HepG2 (cell line): ENCODE measurements at regions not wholly inside any gene's neighbourhood (a gene's known extent, or its start where the extent isn't known, plus 50 kb on each side); places are given as distances from the start of the nearest gene placed in this dataset.

Experiments
- ATAC-seq: fragments of 200-7000 bp; cut with Tn5 transposase; 3 replicates; pipeline ENCODE4 v1.9.1; 2020; ENCODE audit warnings: mild to moderate bottlenecking, moderate library complexity
- BruUV-seq: library from RNA; stranded (reverse); fragments of 400-500 nt; replicated peaks from 2 replicates; lab custom pipeline; 2021; lab: Mats Ljungman, UMichigan
- CTCF ChIA-PET: fragments of 300-600 bp; formaldehyde crosslinking; extraction: SDS; loops from one replicate; lab custom pipeline; 2021; ENCODE audit warnings: low total read pairs, inconsistent platforms, low intra/inter-chr PET ratio; lab: Yijun Ruan, JAX
- POLR2A ChIA-PET: fragments of 350-600 bp; sonication (Branson Sonifier 250); formaldehyde crosslinking; loops from one replicate; lab custom pipeline; 2020; ENCODE audit warnings: antibody characterized with exemption, inconsistent platforms; lab: Yijun Ruan, JAX
- DNase-seq: peaks from one replicate; pipeline ENCODE4 v3.0.0-alpha.2; 2015; ENCODE audit warnings: low spot score
- FAIRE-seq: peaks from 3 replicates; lab custom pipeline; 2011; peaks lifted over from hg19 to GRCh38; lab: Jason Lieb, UNC
- H2AFZ ChIP-seq: one replicate; pipeline ENCODE4 v1.6.1; 2011; ENCODE audit warnings: low read length, inconsistent platforms
- H3K27ac ChIP-seq: fragments of 300-600 bp; 3 replicates; pipeline ENCODE4 v1.8.0; 2011; ENCODE audit warnings: mixed run types, mild to moderate bottlenecking, mixed read lengths, low read length, inconsistent platforms; ENCODE audit not compliant: insufficient read depth; ENCODE audit errors: extremely low read length
- H3K27me3 ChIP-seq, 2 experiments: fragments of 200-600 bp in 1 of 2; 2 replicates in 1 of 2; 3 replicates in 1 of 2; pipeline versions ENCODE4 v1.6.0 to v1.8.0; 2011; ENCODE audit warnings: low read length in 2 of 2, mild to moderate bottlenecking in 2 of 2, moderate library complexity in 2 of 2, inconsistent platforms in 1 of 2; ENCODE audit not compliant: insufficient read depth in 2 of 2, control insufficient read depth in 1 of 2
- H3K36me3 ChIP-seq, 2 experiments: fragments of 200-600 bp in 1 of 2; replicated peaks in 1 of 2; 2 replicates in 1 of 2; 3 replicates in 1 of 2; pipeline versions ENCODE4 v1.5.1 to v1.8.0; 2011; ENCODE audit warnings: low read length in 2 of 2, inconsistent platforms in 1 of 2; ENCODE audit not compliant: insufficient read depth in 2 of 2, control insufficient read depth in 1 of 2
- H3K4me1 ChIP-seq: 2 replicates; pipeline ENCODE4 v1.5.1; 2012; ENCODE audit warnings: low read length, inconsistent platforms; ENCODE audit not compliant: insufficient read depth
- H3K4me2 ChIP-seq: 2 replicates; pipeline ENCODE4 v1.6.0; 2011; ENCODE audit warnings: low read depth, low read length, inconsistent platforms
- H3K4me3 ChIP-seq, 3 experiments: fragments of 200-600 bp in 1 of 3; sonication (generic), shearing (Covaris generic) in 1 of 3; replicated peaks in 1 of 3; 2 replicates each; pipeline ENCODE4 v1.5.1; 2011 to 2016; ENCODE audit warnings: low read length in 3 of 3, inconsistent platforms in 2 of 3, low read depth in 2 of 3, mild to moderate bottlenecking in 2 of 3, control low read depth in 1 of 3, mixed read lengths in 1 of 3; ENCODE audit not compliant: insufficient read depth in 1 of 3
- H3K79me2 ChIP-seq: one replicate; pipeline ENCODE4 v1.6.1; 2011; ENCODE audit warnings: low read length, inconsistent platforms; ENCODE audit not compliant: insufficient read depth
- H3K9ac ChIP-seq: 2 replicates; pipeline ENCODE4 v1.6.0; 2011; ENCODE audit warnings: mild to moderate bottlenecking, low read depth, low read length, inconsistent platforms; ENCODE audit not compliant: insufficient read depth
- H3K9me3 ChIP-seq: 2 replicates; pipeline ENCODE4 v1.5.1; 2012; ENCODE audit warnings: mild to moderate bottlenecking, low read length
- H4K20me1 ChIP-seq: 2 replicates; pipeline ENCODE4 v1.6.0; 2011; ENCODE audit warnings: inconsistent platforms, mild to moderate bottlenecking, low read length, moderate library complexity; ENCODE audit not compliant: insufficient read depth
- ATAD3A ChIP-seq: sonication (generic); formaldehyde crosslinking; IDR thresholded peaks from 2 replicates; pipeline ENCODE4 v1.4.0; 2020; ENCODE audit warnings: missing genetic modification reagents
- CEBPG ChIP-seq: IDR thresholded peaks from 2 replicates; pipeline ENCODE4 v1.6.1; 2016
- KLF6 ChIP-seq: IDR thresholded peaks from 2 replicates; pipeline ENCODE4 v1.8.0; 2016; ENCODE audit warnings: missing biosample characterization, missing genetic modification reagents
- MAF1 ChIP-seq: sonication (generic); formaldehyde crosslinking; IDR thresholded peaks from 2 replicates; pipeline ENCODE4 v1.5.0; 2020; ENCODE audit warnings: missing genetic modification reagents, borderline replicate concordance
- MED1 ChIP-seq: sonication (generic); formaldehyde crosslinking; IDR thresholded peaks from 2 replicates; pipeline ENCODE4 v1.4.0; 2020; ENCODE audit warnings: missing genetic modification reagents
- NFKB2 ChIP-seq: sonication (generic); formaldehyde crosslinking; IDR thresholded peaks from 2 replicates; pipeline ENCODE4 v1.4.0; 2020; ENCODE audit warnings: missing genetic modification reagents, borderline replicate concordance
- PHB2 ChIP-seq: fragments of 450-650 bp; IDR thresholded peaks from 2 replicates; pipeline ENCODE4 v1.6.1; 2018; ENCODE audit not compliant: partially characterized antibody
- RFX3 ChIP-seq: IDR thresholded peaks from 2 replicates; pipeline ENCODE4 v1.6.1; 2016; ENCODE audit warnings: missing biosample characterization, missing genetic modification reagents
- RFX5 ChIP-seq: IDR thresholded peaks from 2 replicates; pipeline ENCODE4 v1.6.1; 2011; ENCODE audit warnings: low read depth, low read length, improper control_type of control experiment
- SIN3A ChIP-seq: IDR thresholded peaks from 2 replicates; pipeline ENCODE4 v1.6.1; 2011; ENCODE audit warnings: low read depth, mild to moderate bottlenecking, control low read depth, low read length, borderline replicate concordance
- STAG1 ChIP-seq: sonication (generic); formaldehyde crosslinking; IDR thresholded peaks from 2 replicates; pipeline ENCODE4 v1.4.0; 2020; ENCODE audit warnings: missing genetic modification reagents
- STAT5B ChIP-seq: sonication (generic); formaldehyde crosslinking; IDR thresholded peaks from 2 replicates; pipeline ENCODE4 v1.4.0; 2020; ENCODE audit warnings: missing genetic modification reagents
- U2AF1 ChIP-seq: fragments of 200-400 bp; formaldehyde crosslinking; optimal IDR thresholded peaks from 2 replicates; pipeline ENCODE3; 2017; ENCODE audit warnings: mild to moderate bottlenecking, low read depth, low read length
- ZFP90 ChIP-seq: sonication (generic); formaldehyde crosslinking; IDR thresholded peaks from 2 replicates; pipeline ENCODE4 v1.8.0; 2022; ENCODE audit warnings: missing genetic modification reagents, mild to moderate bottlenecking, inconsistent platforms, borderline replicate concordance
- ZNF331 ChIP-seq: sonication (generic); formaldehyde crosslinking; IDR thresholded peaks from 2 replicates; pipeline ENCODE4 v1.4.0; 2020; ENCODE audit warnings: missing genetic modification reagents
- ZNF839 ChIP-seq: sonication (generic); formaldehyde crosslinking; IDR thresholded peaks from 2 replicates; pipeline ENCODE4 v1.4.0; 2020; ENCODE audit warnings: missing genetic modification reagents, mild to moderate bottlenecking, borderline replicate concordance
- ZNF850 ChIP-seq: sonication (generic); formaldehyde crosslinking; conservative IDR thresholded peaks from 2 replicates; pipeline ENCODE4 v1.9.0; 2021; ENCODE audit warnings: mild to moderate bottlenecking, missing genetic modification reagents
- WGBS: methylation state at CpG from one replicate; pipeline ENCODE4 v1.1.6; 2017; ENCODE audit warnings: low lambda C conversion rate; 5-methylcytosine and 5-hydroxymethylcytosine counted together
- in situ Hi-C: cut with HindIII; loops from 2 replicates; pipeline ENCODE4 v1.10.0; 2017; ENCODE audit warnings: low pct_unique_long_range_greater_than_20kb; ENCODE audit not compliant: extremely low pct_ligation_motif_present
- intact Hi-C: fragments of 100-400 bp; cut with micrococcal nuclease; formaldehyde crosslinking; loops from one replicate; pipeline ENCODE4 v1.10.0; 2022; ENCODE audit not compliant: unreplicated experiment
- TF ChIP-seq, protein P1 (sequence below): sonication (generic); formaldehyde crosslinking; IDR thresholded peaks from 2 replicates; pipeline ENCODE4 v1.4.0; 2020; ENCODE audit warnings: missing genetic modification reagents

- no peak overlapping the region for H3K9ac ChIP-seq
- H3K27me3 ChIP-seq: no peaks in the 10 kb centered on the region; a peak in 1 of 5 replicates
- H4K20me1 ChIP-seq: no peaks in the 10 kb centered on the region
- H3K9me3 ChIP-seq: no peaks in the 10 kb centered on the region
- FAIRE-seq (no peak), ATAC-seq (no peak), DNase-seq (no peak)
- H3K79me2 ChIP-seq: no peaks in the 10 kb centered on the region
- POLR2A ChIA-PET: no interaction called here
- in situ Hi-C loops (no loop called here), intact Hi-C loops (no loop called here)
- no peaks in the 10 kb centered on the region for H3K36me3 ChIP-seq
- H3K4me3 ChIP-seq: no peak overlapping the region
- no peak overlapping the region for H2AFZ ChIP-seq
- BruUV-seq: no TSS peak
- CTCF ChIA-PET: no interaction called here
- TF ChIP-seq PHB2 (no peak), CEBPG (CRISPR knock-in tag) (no peak), ZFP90 (CRISPR knock-in tag) (no peak), ATAD3A (CRISPR knock-in tag) (no peak), STAG1 (CRISPR knock-in tag) (no peak), RFX3 (no peak), KLF6 (CRISPR knock-in tag) (no peak), ZNF839 (no peak)
- no peaks in the 10 kb centered on the region for H3K4me1 ChIP-seq
- no peak overlapping the region for H3K27ac ChIP-seq
- WGBS: 1% methylated on average over 3 of the region's 3 CpGs
- no peak overlapping the region for H3K4me2 ChIP-seq
Measured at GRCh38 chr10:9140373-9140772, 1085.9 kb downstream of the GATA3 start.

DNA sequence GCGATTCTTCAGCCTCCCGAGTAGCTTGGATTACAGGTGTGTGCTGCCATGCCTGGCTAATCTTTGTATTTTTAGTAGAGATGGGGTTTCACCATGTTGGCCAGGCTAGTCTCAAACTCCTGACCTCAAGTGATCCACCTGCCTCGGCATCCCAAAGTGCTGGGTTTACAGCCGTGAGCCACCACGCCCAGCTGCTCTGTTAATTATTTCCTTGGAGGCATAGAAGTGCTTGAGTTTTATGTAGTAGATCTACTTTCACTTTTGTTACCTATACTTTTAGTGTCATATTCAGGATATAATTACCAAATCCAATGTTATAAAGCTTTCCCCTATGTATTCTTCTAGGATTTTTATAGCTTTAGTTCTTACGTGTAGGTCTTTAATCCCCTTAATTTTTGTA is 1093.0 kb downstream of the GATA3 start:
- H3K9me3 ChIP-seq: no peaks in the 10 kb centered on the region
- H4K20me1 ChIP-seq: no peaks in the 10 kb centered on the region
- no peak for DNase-seq
- intact Hi-C loops (no loop called here), in situ Hi-C loops (no loop called here)
- no peak overlapping the region for H2AFZ ChIP-seq
- BruUV-seq: no TSS peak
- H3K4me1 ChIP-seq: no peaks in the 10 kb centered on the region
- no peaks in the 10 kb centered on the region for H3K27me3 ChIP-seq
- H3K4me2 ChIP-seq: no peak overlapping the region
- TF ChIP-seq MAF1 (no peak), STAT5B (CRISPR knock-in tag) (no peak), ZNF331 (CRISPR knock-in tag) (no peak), ZNF850 (no peak), SIN3A (no peak), U2AF1 (no peak), NFKB2 (CRISPR knock-in tag) (no peak), MED1 (CRISPR knock-in tag) (no peak), RFX5 (no peak)
- TF ChIP-seq, protein P1, sequence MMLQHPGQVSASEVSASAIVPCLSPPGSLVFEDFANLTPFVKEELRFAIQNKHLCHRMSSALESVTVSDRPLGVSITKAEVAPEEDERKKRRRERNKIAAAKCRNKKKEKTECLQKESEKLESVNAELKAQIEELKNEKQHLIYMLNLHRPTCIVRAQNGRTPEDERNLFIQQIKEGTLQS (CRISPR knock-in tag): no peak
- TF ChIP-seq, all 625 proteins: peak for 0
- H3K27ac ChIP-seq: no peak overlapping the region
- ChIA-PET POLR2A (no interaction called here), CTCF (no interaction called here)
- H3K9ac ChIP-seq: no peak overlapping the region
- 32% methylated on average over 5 of the region's 6 CpGs for WGBS
- H3K36me3 ChIP-seq: no peaks in the 10 kb centered on the region
- ATAC-seq: no peak
- no peak for FAIRE-seq
- no peaks in the 10 kb centered on the region for H3K79me2 ChIP-seq
- H3K4me3 ChIP-seq: no peak overlapping the region
